ENCODE measurements at regions not wholly inside any gene's neighbourhood (a gene's known extent, or its start where the extent isn't known, plus 50 kb on each side); places are given as distances from the start of the nearest gene placed in this dataset.
"Not testable (repeated sequence)": the region's sequence is repeated elsewhere in the genome, so short reads cannot be mapped to it uniquely, and the experiment has no call there.

- no peaks in the 10 kb centered on the region for H3K27me3 ChIP-seq
- H3K9me3 ChIP-seq: no peaks in the 10 kb centered on the region
- H3K36me3 ChIP-seq: no peaks in the 10 kb centered on the region
- no peak overlapping the region for H3K9ac ChIP-seq
- no peak overlapping the region for H3K27ac ChIP-seq
- no peak overlapping the region for H3K4me3 ChIP-seq
- H3K4me2 ChIP-seq: no peak overlapping the region
- peaks cover 22% of the 10 kb centered on the region for H3K4me1 ChIP-seq
- TF ChIP-seq Cebpa-rat (IDR thresholded peaks at IDR 0.05): no peak
- no peaks in the 10 kb centered on the region for H4K20me1 ChIP-seq
These were observed 288.7 kb downstream of the CEMIP2 start for GRCh38 chr9:71479621-71480020.

DNA sequence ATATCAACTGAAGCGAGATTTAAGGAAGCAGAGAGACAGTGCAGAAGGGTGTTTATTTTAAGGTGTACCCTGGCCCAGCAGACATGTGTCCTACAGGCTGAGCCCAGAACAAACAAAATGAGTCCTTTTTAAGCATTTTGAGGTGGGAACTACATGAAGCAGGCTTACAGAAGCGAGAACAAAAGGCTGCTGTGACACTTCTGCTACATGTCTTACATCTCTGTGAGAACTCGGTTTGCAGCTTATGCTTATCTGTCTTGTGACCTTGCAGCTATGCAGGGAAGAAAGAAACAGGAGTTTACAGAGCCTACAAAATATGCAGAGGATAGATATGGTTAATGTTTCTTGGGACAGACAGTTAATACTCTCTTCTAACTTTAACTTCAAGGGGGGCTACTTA lies 295.9 kb downstream of the CEMIP2 start:
- Histone ChIP-seq H3K4me2 (no peak overlapping the region), H4K20me1 (no peaks in the 10 kb centered on the region), H3K27me3 (no peaks in the 10 kb centered on the region), H3K9ac (no peak overlapping the region), H3K4me3 (no peak overlapping the region), H3K9me3 (no peaks in the 10 kb centered on the region), H3K4me1 (no peaks in the 10 kb centered on the region), H3K27ac (no peak overlapping the region), H3K36me3 (no peaks in the 10 kb centered on the region)
- no peak for TF ChIP-seq Cebpa-rat (IDR thresholded peaks at IDR 0.05)

GRCh38 chr9:71465392-71465791 lies 302.9 kb downstream of the CEMIP2 start:
- Histone ChIP-seq H3K9me3 (no peaks in the 10 kb centered on the region), H3K27ac (no peak overlapping the region), H3K36me3 (no peaks in the 10 kb centered on the region), H4K20me1 (no peaks in the 10 kb centered on the region), H3K9ac (no peak overlapping the region), H3K4me3 (no peak overlapping the region), H3K4me1 (peaks cover 11% of the 10 kb centered on the region), H3K27me3 (no peaks in the 10 kb centered on the region), H3K4me2 (no peak overlapping the region)
- no peak for TF ChIP-seq Cebpa-rat (IDR thresholded peaks at IDR 0.05)

DNA sequence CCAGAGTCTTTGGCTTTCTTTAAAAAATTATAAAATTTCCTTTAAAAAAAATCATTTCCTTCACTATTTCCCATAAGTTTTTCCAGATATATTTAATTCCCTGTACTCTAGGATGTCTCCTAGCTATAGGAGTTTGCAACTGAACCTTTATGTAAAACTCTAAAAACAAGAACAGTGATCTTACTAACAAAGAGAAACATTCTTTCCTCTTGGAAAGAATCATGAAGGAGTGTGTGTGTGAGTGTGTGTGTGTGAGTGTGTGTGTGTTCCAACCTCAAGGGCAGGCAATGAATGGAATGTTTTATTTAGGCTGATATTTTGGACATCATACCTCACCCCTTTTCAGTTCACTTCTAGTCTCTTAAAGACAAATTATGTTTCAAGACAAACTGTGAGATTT lies 309.2 kb downstream of the CEMIP2 start:
- H3K27me3 ChIP-seq: no peaks in the 10 kb centered on the region
- no peaks in the 10 kb centered on the region for H3K36me3 ChIP-seq
- TF ChIP-seq Cebpa-rat (IDR thresholded peaks at IDR 0.05): no peak
- H4K20me1 ChIP-seq: no peaks in the 10 kb centered on the region
- H3K4me2 ChIP-seq: no peak overlapping the region
- no peak overlapping the region for H3K4me3 ChIP-seq
- H3K27ac ChIP-seq: no peak overlapping the region
- peaks cover 11% of the 10 kb centered on the region for H3K4me1 ChIP-seq
- no peaks in the 10 kb centered on the region for H3K9me3 ChIP-seq
- no peak overlapping the region for H3K9ac ChIP-seq

- H3K4me3 ChIP-seq: peak overlapping the region; percentile 61
- H3K27ac ChIP-seq: no peak overlapping the region
- no peak overlapping the region for H3K9ac ChIP-seq
- TF ChIP-seq Cebpa-rat (IDR thresholded peaks at IDR 0.05): no peak
- H3K4me1 ChIP-seq: peaks cover 7% of the 10 kb centered on the region; the same call in 1 of the 2 replicates
- no peaks in the 10 kb centered on the region for H4K20me1 ChIP-seq
- H3K9me3 ChIP-seq: peaks cover 9% of the 10 kb centered on the region; the same call in 1 of the 2 replicates
- no peaks in the 10 kb centered on the region for H3K27me3 ChIP-seq
- peak overlapping the region; percentile 74 for H3K4me2 ChIP-seq
- H3K36me3 ChIP-seq: no peaks in the 10 kb centered on the region
These were observed 321.6 kb downstream of the CEMIP2 start for GRCh38 chr9:71446473-71447411.

- Histone ChIP-seq H3K4me3 (no peak overlapping the region; the same call in 1 of the 2 replicates), H3K4me2 (peak overlapping the region; percentile 74), H3K9ac (no peak overlapping the region), H3K27me3 (no peaks in the 10 kb centered on the region), H3K9me3 (0 out of 2 replicates have a peak, but pooled peaks cover 7% of the 10 kb centered on the region), H4K20me1 (no peaks in the 10 kb centered on the region), H3K4me1 (peaks cover 7% of the 10 kb centered on the region; the same call in 1 of the 2 replicates), H3K36me3 (no peaks in the 10 kb centered on the region), H3K27ac (no peak overlapping the region)
- TF ChIP-seq Cebpa-rat (IDR thresholded peaks at IDR 0.05): no peak
These were observed 322.2 kb downstream of the CEMIP2 start for GRCh38 chr9:71446106-71446472.

DNA sequence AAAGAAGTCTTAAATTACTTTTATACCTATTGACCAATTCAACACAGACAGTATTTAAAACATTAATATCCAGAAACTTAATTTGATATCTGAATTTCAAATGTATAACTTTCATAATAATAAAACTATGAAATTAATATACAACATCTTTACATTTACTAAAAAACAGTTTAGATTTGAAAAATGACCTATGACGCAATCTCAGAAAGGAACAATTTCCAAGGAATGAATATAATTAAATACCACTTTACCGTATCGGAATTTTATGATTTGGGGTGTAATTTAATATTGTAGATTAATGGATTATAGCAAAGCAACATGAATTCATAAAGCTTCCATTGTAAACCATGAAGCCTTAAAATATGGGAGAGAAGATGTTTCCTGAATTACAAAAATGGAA lies 321.5 kb upstream of the TRPM3 start:
- no peaks in the 10 kb centered on the region for H3K36me3 ChIP-seq
- no peaks in the 10 kb centered on the region for H3K27me3 ChIP-seq
- H3K9me3 ChIP-seq: 0 out of 2 replicates have a peak, but pooled peaks cover 7% of the 10 kb centered on the region
- H3K4me2 ChIP-seq: no peak overlapping the region
- H4K20me1 ChIP-seq: no peaks in the 10 kb centered on the region
- H3K27ac ChIP-seq: no peak overlapping the region
- TF ChIP-seq Cebpa-rat (IDR thresholded peaks at IDR 0.05): no peak
- no peak overlapping the region for H3K4me3 ChIP-seq
- no peak overlapping the region for H3K9ac ChIP-seq
- peaks cover 7% of the 10 kb centered on the region; the same call in 1 of the 2 replicates for H3K4me1 ChIP-seq

GRCh38 chr9:71441266-71441665 lies 319.8 kb upstream of the TRPM3 start:
- Histone ChIP-seq H3K36me3 (no peaks in the 10 kb centered on the region), H3K27me3 (no peaks in the 10 kb centered on the region), H3K9me3 (0 out of 2 replicates have a peak, but pooled peaks cover under 1% of the 10 kb centered on the region), H3K27ac (no peak overlapping the region), H4K20me1 (no peaks in the 10 kb centered on the region), H3K4me2 (no peak overlapping the region), H3K4me3 (no peak overlapping the region), H3K4me1 (no peaks in the 10 kb centered on the region), H3K9ac (no peak overlapping the region)
- TF ChIP-seq Cebpa-rat (IDR thresholded peaks at IDR 0.05): no peak

GRCh38 chr9:71431931-71432330 lies 310.5 kb upstream of the TRPM3 start:
- no peak overlapping the region for H3K27ac ChIP-seq
- H3K27me3 ChIP-seq: no peaks in the 10 kb centered on the region
- no peak overlapping the region for H3K4me2 ChIP-seq
- H3K4me3 ChIP-seq: no peak overlapping the region
- H3K9ac ChIP-seq: no peak overlapping the region
- H4K20me1 ChIP-seq: no peaks in the 10 kb centered on the region
- no peaks in the 10 kb centered on the region for H3K4me1 ChIP-seq
- no peaks in the 10 kb centered on the region for H3K9me3 ChIP-seq
- TF ChIP-seq Cebpa-rat (IDR thresholded peaks at IDR 0.05): no peak
- no peaks in the 10 kb centered on the region for H3K36me3 ChIP-seq

DNA sequence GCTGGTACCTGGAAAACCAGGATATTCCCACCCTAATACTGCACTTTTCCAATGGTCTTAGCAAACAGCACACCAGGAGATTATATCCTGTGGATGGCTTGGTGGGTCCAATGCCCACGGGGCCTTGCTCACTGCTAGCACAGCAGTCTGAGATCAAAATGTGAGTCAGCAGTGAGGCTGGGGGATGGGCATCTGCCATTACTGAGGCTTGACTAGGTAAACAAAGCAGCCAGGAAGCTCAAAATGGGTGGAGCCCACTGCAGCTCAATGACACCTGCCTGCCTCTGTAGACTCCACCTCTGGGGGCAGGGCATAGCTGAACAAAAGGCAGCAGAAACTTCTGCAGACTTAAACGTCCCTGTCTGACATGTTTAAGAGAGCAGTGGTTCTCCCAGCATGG lies 285.9 kb upstream of the TRPM3 start:
- H3K4me2 ChIP-seq, H3K9ac ChIP-seq, H3K9me3 ChIP-seq, H3K27ac ChIP-seq, H3K27me3 ChIP-seq, H3K4me1 ChIP-seq, H4K20me1 ChIP-seq, H3K36me3 ChIP-seq, H3K4me3 ChIP-seq: not testable (repeated sequence)
